Liver (tissue), 8 donors: ENCODE measurements at regions not wholly inside any gene's neighbourhood (a gene's known extent, or its start where the extent isn't known, plus 50 kb on each side); places are given as distances from the start of the nearest gene placed in this dataset.
"Not testable (repeated sequence)": the region's sequence is repeated elsewhere in the genome, so short reads cannot be mapped to it uniquely, and the experiment has no call there.

ENCODE experiments used
- DNase-seq: peaks from one replicate; pipeline ENCODE4 v3.0.0-alpha.2; 2017; ENCODE audit warnings: low spot score
- H3K27ac ChIP-seq, 2 donors: one replicate each; pipeline ENCODE4 v1.7.0; 2013; ENCODE audit warnings: inconsistent platforms in 2 of 2, low read length in 2 of 2, control low read depth in 1 of 2, low read depth in 1 of 2, mild to moderate bottlenecking in 1 of 2
- H3K27me3 ChIP-seq, 4 donors: one replicate each; pipeline versions ENCODE4 v1.6.1 to v1.7.0; 2013; ENCODE audit warnings: low read length in 3 of 4, inconsistent platforms in 1 of 4, mild to moderate bottlenecking in 1 of 4, moderate library complexity in 1 of 4; ENCODE audit not compliant: control insufficient read depth in 4 of 4, insufficient read depth in 4 of 4
- H3K36me3 ChIP-seq, 4 donors: one replicate each; pipeline versions ENCODE4 v1.6.1 to v1.7.0; 2013; ENCODE audit warnings: low read length in 3 of 4, mild to moderate bottlenecking in 3 of 4, low read depth in 1 of 4, moderate library complexity in 1 of 4; ENCODE audit not compliant: control insufficient read depth in 4 of 4, insufficient read depth in 3 of 4
- H3K4me1 ChIP-seq, 4 donors: one replicate each; pipeline versions ENCODE4 v1.6.1 to v1.7.0; 2013; ENCODE audit warnings: low read length in 3 of 4, mild to moderate bottlenecking in 3 of 4, moderate library complexity in 1 of 4; ENCODE audit not compliant: control insufficient read depth in 4 of 4, insufficient read depth in 4 of 4
- H3K4me3 ChIP-seq, 3 donors: one replicate each; pipeline versions ENCODE4 v1.6.1 to v1.7.0; 2013; ENCODE audit warnings: low read length in 3 of 3, control low read depth in 1 of 3, low read depth in 1 of 3, mild to moderate bottlenecking in 1 of 3
- H3K9ac ChIP-seq, 2 donors: one replicate each; pipeline ENCODE4 v1.7.0; 2013; ENCODE audit warnings: low read length in 2 of 2, mild to moderate bottlenecking in 2 of 2, moderate library complexity in 2 of 2, control low read depth in 1 of 2, low read depth in 1 of 2
- H3K9me3 ChIP-seq, 4 donors: one replicate each; pipeline versions ENCODE4 v1.6.1 to v1.7.0; 2013; ENCODE audit warnings: low read length in 3 of 4; ENCODE audit not compliant: control insufficient read depth in 4 of 4
- ATF3 ChIP-seq: IDR thresholded peaks from 2 replicates; pipeline ENCODE4 v1.6.1; 2016; ENCODE audit warnings: antibody characterized with exemption
- EGR1 ChIP-seq, 2 donors: IDR thresholded peaks; 2 replicates each; pipeline ENCODE4 v1.6.1; 2016 to 2018; ENCODE audit warnings: antibody characterized with exemption in 2 of 2, low read depth in 2 of 2
- FOXA1 ChIP-seq: IDR thresholded peaks from 2 replicates; pipeline ENCODE4 v1.6.1; 2016; ENCODE audit warnings: antibody characterized with exemption
- FOXA2 ChIP-seq: IDR thresholded peaks from 2 replicates; pipeline ENCODE4 v1.6.1; 2016; ENCODE audit warnings: antibody characterized with exemption
- GABPA ChIP-seq, 2 donors: IDR thresholded peaks in 1 of 2; conservative IDR thresholded peaks in 1 of 2; 2 replicates each; pipeline ENCODE4 v1.6.1; 2016; ENCODE audit warnings: antibody characterized with exemption in 2 of 2, mild to moderate bottlenecking in 1 of 2, moderate library complexity in 1 of 2
- HNF4A ChIP-seq, 2 donors: conservative IDR thresholded peaks; 2 replicates each; pipeline ENCODE4 v1.6.1; 2016; ENCODE audit warnings: antibody characterized with exemption in 2 of 2, mild to moderate bottlenecking in 2 of 2
- HNF4G ChIP-seq: IDR thresholded peaks from 2 replicates; pipeline ENCODE4 v1.6.1; 2016; ENCODE audit warnings: antibody characterized with exemption
- JUND ChIP-seq, 2 donors: IDR thresholded peaks; 2 replicates each; pipeline ENCODE4 v1.6.1; 2016; ENCODE audit warnings: antibody characterized with exemption in 2 of 2
- MAX ChIP-seq: IDR thresholded peaks from 2 replicates; pipeline ENCODE4 v1.6.1; 2016; ENCODE audit warnings: antibody characterized with exemption
- NR2F2 ChIP-seq: IDR thresholded peaks from 2 replicates; pipeline ENCODE4 v1.6.1; 2016; ENCODE audit warnings: antibody characterized with exemption
- RAD21 ChIP-seq, 2 donors: IDR thresholded peaks; 2 replicates each; pipeline ENCODE4 v1.6.1; 2016; ENCODE audit warnings: antibody characterized with exemption in 2 of 2, mild to moderate bottlenecking in 2 of 2
- RXRA ChIP-seq, 2 donors: IDR thresholded peaks; 2 replicates each; pipeline ENCODE4 v1.6.1; 2017 to 2018; ENCODE audit warnings: antibody characterized with exemption in 2 of 2, mild to moderate bottlenecking in 1 of 2
- SP1 ChIP-seq: IDR thresholded peaks from 2 replicates; pipeline ENCODE4 v1.6.1; 2018; ENCODE audit warnings: antibody characterized with exemption, mild to moderate bottlenecking
- TAF1 ChIP-seq: conservative IDR thresholded peaks from 2 replicates; pipeline ENCODE4 v1.6.1; 2016; ENCODE audit warnings: antibody characterized with exemption, mild to moderate bottlenecking
- YY1 ChIP-seq: IDR thresholded peaks from 2 replicates; pipeline ENCODE4 v1.6.1; 2016; ENCODE audit warnings: antibody characterized with exemption, mild to moderate bottlenecking
- WGBS: extraction: QIAGEN DNeasy Blood & Tissue Kit; methylation state at CpG from one replicate; pipeline ENCODE4 v1.1.7; 2013; 5-methylcytosine and 5-hydroxymethylcytosine counted together
- TF ChIP-seq, protein P1 (sequence below): fragments of 150-350 bp; IDR thresholded peaks from 2 replicates; pipeline ENCODE4 v1.5.1; 2017; ENCODE audit warnings: improper control_type of control experiment, low read depth, low read length; ENCODE audit not compliant: missing input control
- TF ChIP-seq, protein P2 (sequence below): IDR thresholded peaks from 2 replicates; pipeline ENCODE4 v1.6.1; 2016; ENCODE audit warnings: antibody characterized with exemption
- TF ChIP-seq, protein P3 (sequence below): IDR thresholded peaks from 2 replicates; pipeline ENCODE4 v1.6.1; 2016; ENCODE audit warnings: antibody characterized with exemption, mild to moderate bottlenecking
- donor health status: healthy.
- donor health status: healthy.
- donor health status: healthy.
- donor health status: healthy.
- donor health status: healthy.

GRCh38 chr2:220374282-220374681 is 746.9 kb downstream of the SLC4A3 start (continued):
- TF ChIP-seq, protein P1, sequence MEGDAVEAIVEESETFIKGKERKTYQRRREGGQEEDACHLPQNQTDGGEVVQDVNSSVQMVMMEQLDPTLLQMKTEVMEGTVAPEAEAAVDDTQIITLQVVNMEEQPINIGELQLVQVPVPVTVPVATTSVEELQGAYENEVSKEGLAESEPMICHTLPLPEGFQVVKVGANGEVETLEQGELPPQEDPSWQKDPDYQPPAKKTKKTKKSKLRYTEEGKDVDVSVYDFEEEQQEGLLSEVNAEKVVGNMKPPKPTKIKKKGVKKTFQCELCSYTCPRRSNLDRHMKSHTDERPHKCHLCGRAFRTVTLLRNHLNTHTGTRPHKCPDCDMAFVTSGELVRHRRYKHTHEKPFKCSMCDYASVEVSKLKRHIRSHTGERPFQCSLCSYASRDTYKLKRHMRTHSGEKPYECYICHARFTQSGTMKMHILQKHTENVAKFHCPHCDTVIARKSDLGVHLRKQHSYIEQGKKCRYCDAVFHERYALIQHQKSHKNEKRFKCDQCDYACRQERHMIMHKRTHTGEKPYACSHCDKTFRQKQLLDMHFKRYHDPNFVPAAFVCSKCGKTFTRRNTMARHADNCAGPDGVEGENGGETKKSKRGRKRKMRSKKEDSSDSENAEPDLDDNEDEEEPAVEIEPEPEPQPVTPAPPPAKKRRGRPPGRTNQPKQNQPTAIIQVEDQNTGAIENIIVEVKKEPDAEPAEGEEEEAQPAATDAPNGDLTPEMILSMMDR = no peak
- TF ChIP-seq RXRA (IDR thresholded peaks at IDR 0.05) = no peak
- no peak for TF ChIP-seq YY1
- no peak for TF ChIP-seq ATF3
- TF ChIP-seq FOXA1 = no peak
- no peak for TF ChIP-seq SP1
- no peak for TF ChIP-seq NR2F2
- TF ChIP-seq MAX = no peak
- no peak for TF ChIP-seq HNF4A (conservative IDR thresholded peaks at IDR 0.05)
- no peak for TF ChIP-seq RAD21 (IDR thresholded peaks at IDR 0.05)

GRCh38 chr2:220377482-220378155 is 750.2 kb downstream of the SLC4A3 start:
- Histone ChIP-seq H3K27me3 (no peaks in the 10 kb centered on the region), H3K27ac (no peak overlapping the region), H3K36me3 (no peaks in the 10 kb centered on the region), H3K4me1 (no peaks in the 10 kb centered on the region), H3K9me3 (no peaks in the 10 kb centered on the region), H3K4me3 (no peak overlapping the region), H3K9ac (no peak overlapping the region)
- TF ChIP-seq YY1 (no peak), GABPA (IDR thresholded peaks at IDR 0.05 in 1 of 2, conservative IDR thresholded peaks at IDR 0.05 in 1 of 2) (no peak), JUND (IDR thresholded peaks at IDR 0.05) (no peak), NR2F2 (no peak), FOXA2 (no peak), HNF4G (no peak), SP1 (no peak), RAD21 (IDR thresholded peaks at IDR 0.05) (no peak), TAF1 (no peak), EGR1 (IDR thresholded peaks at IDR 0.05; ENCODE audit: low read depth in 2 of 2) (no peak), HNF4A (conservative IDR thresholded peaks at IDR 0.05) (no peak), MAX (no peak), RXRA (IDR thresholded peaks at IDR 0.05) (no peak)
- TF ChIP-seq, protein P1 = no peak
- TF ChIP-seq, protein P2, sequence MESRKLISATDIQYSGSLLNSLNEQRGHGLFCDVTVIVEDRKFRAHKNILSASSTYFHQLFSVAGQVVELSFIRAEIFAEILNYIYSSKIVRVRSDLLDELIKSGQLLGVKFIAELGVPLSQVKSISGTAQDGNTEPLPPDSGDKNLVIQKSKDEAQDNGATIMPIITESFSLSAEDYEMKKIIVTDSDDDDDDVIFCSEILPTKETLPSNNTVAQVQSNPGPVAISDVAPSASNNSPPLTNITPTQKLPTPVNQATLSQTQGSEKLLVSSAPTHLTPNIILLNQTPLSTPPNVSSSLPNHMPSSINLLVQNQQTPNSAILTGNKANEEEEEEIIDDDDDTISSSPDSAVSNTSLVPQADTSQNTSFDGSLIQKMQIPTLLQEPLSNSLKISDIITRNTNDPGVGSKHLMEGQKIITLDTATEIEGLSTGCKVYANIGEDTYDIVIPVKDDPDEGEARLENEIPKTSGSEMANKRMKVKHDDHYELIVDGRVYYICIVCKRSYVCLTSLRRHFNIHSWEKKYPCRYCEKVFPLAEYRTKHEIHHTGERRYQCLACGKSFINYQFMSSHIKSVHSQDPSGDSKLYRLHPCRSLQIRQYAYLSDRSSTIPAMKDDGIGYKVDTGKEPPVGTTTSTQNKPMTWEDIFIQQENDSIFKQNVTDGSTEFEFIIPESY = no peak
- TF ChIP-seq, protein P3, sequence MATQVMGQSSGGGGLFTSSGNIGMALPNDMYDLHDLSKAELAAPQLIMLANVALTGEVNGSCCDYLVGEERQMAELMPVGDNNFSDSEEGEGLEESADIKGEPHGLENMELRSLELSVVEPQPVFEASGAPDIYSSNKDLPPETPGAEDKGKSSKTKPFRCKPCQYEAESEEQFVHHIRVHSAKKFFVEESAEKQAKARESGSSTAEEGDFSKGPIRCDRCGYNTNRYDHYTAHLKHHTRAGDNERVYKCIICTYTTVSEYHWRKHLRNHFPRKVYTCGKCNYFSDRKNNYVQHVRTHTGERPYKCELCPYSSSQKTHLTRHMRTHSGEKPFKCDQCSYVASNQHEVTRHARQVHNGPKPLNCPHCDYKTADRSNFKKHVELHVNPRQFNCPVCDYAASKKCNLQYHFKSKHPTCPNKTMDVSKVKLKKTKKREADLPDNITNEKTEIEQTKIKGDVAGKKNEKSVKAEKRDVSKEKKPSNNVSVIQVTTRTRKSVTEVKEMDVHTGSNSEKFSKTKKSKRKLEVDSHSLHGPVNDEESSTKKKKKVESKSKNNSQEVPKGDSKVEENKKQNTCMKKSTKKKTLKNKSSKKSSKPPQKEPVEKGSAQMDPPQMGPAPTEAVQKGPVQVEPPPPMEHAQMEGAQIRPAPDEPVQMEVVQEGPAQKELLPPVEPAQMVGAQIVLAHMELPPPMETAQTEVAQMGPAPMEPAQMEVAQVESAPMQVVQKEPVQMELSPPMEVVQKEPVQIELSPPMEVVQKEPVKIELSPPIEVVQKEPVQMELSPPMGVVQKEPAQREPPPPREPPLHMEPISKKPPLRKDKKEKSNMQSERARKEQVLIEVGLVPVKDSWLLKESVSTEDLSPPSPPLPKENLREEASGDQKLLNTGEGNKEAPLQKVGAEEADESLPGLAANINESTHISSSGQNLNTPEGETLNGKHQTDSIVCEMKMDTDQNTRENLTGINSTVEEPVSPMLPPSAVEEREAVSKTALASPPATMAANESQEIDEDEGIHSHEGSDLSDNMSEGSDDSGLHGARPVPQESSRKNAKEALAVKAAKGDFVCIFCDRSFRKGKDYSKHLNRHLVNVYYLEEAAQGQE = no peak
- DNase-seq = no peak
- 59% methylated on average over 2 of the region's 2 CpGs for WGBS

DNA sequence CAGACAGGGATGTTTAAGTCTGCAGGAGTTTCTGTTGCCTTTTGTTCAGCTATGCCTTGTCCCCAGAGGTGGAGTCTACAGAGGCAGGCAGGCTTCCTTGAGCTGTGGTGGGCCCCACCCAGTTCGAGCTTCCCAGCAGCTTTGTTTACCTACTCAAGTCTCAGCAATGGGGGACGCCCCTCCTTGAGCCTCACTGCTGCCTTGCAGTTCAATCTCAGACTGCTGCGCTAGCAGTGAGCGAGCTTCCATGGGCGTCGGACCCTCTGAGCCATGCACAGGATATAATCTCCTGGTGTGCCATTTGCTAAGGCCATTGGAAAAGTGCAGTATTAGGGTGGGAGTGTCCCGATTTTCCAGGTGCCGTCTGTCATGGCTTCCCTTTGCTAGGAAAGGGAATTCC is 760.3 kb downstream of the SLC4A3 start:
- H3K9ac ChIP-seq, DNase-seq, H3K9me3 ChIP-seq, H3K27ac ChIP-seq, H3K4me1 ChIP-seq, H3K36me3 ChIP-seq, H3K4me3 ChIP-seq, H3K27me3 ChIP-seq: not testable (repeated sequence)
- 83% methylated on average over 8 of the region's 8 CpGs for WGBS
